HepG2 (cell line): ENCODE measurements at regions not wholly inside any gene's neighbourhood (a gene's known extent, or its start where the extent isn't known, plus 50 kb on each side); places are given as distances from the start of the nearest gene placed in this dataset.

Experiments used
- ATAC-seq: fragments of 200-7000 bp; cut with Tn5 transposase; 3 replicates; pipeline ENCODE4 v1.9.1; 2020; ENCODE audit warnings: mild to moderate bottlenecking, moderate library complexity
- BruUV-seq: library from RNA; stranded (reverse); fragments of 400-500 nt; replicated peaks from 2 replicates; lab custom pipeline; 2021; lab: Mats Ljungman, UMichigan
- CTCF ChIA-PET: fragments of 300-600 bp; formaldehyde crosslinking; extraction: SDS; loops from one replicate; lab custom pipeline; 2021; ENCODE audit warnings: low total read pairs, inconsistent platforms, low intra/inter-chr PET ratio; lab: Yijun Ruan, JAX
- POLR2A ChIA-PET: fragments of 350-600 bp; sonication (Branson Sonifier 250); formaldehyde crosslinking; loops from one replicate; lab custom pipeline; 2020; ENCODE audit warnings: antibody characterized with exemption, inconsistent platforms; lab: Yijun Ruan, JAX
- DNase-seq: peaks from one replicate; pipeline ENCODE4 v3.0.0-alpha.2; 2015; ENCODE audit warnings: low spot score
- FAIRE-seq: peaks from 3 replicates; lab custom pipeline; 2011; peaks lifted over from hg19 to GRCh38; lab: Jason Lieb, UNC
- H2AFZ ChIP-seq: one replicate; pipeline ENCODE4 v1.6.1; 2011; ENCODE audit warnings: low read length, inconsistent platforms
- H3K27ac ChIP-seq: fragments of 300-600 bp; 3 replicates; pipeline ENCODE4 v1.8.0; 2011; ENCODE audit warnings: mixed run types, mild to moderate bottlenecking, mixed read lengths, low read length, inconsistent platforms; ENCODE audit not compliant: insufficient read depth; ENCODE audit errors: extremely low read length
- H3K27me3 ChIP-seq, 2 experiments: fragments of 200-600 bp in 1 of 2; 2 replicates in 1 of 2; 3 replicates in 1 of 2; pipeline versions ENCODE4 v1.6.0 to v1.8.0; 2011; ENCODE audit warnings: low read length in 2 of 2, mild to moderate bottlenecking in 2 of 2, moderate library complexity in 2 of 2, inconsistent platforms in 1 of 2; ENCODE audit not compliant: insufficient read depth in 2 of 2, control insufficient read depth in 1 of 2
- H3K36me3 ChIP-seq, 2 experiments: fragments of 200-600 bp in 1 of 2; replicated peaks in 1 of 2; 2 replicates in 1 of 2; 3 replicates in 1 of 2; pipeline versions ENCODE4 v1.5.1 to v1.8.0; 2011; ENCODE audit warnings: low read length in 2 of 2, inconsistent platforms in 1 of 2; ENCODE audit not compliant: insufficient read depth in 2 of 2, control insufficient read depth in 1 of 2
- H3K4me1 ChIP-seq: 2 replicates; pipeline ENCODE4 v1.5.1; 2012; ENCODE audit warnings: low read length, inconsistent platforms; ENCODE audit not compliant: insufficient read depth
- H3K4me2 ChIP-seq: 2 replicates; pipeline ENCODE4 v1.6.0; 2011; ENCODE audit warnings: low read depth, low read length, inconsistent platforms
- H3K4me3 ChIP-seq, 3 experiments: fragments of 200-600 bp in 1 of 3; sonication (generic), shearing (Covaris generic) in 1 of 3; replicated peaks in 1 of 3; 2 replicates each; pipeline ENCODE4 v1.5.1; 2011 to 2016; ENCODE audit warnings: low read length in 3 of 3, inconsistent platforms in 2 of 3, low read depth in 2 of 3, mild to moderate bottlenecking in 2 of 3, control low read depth in 1 of 3, mixed read lengths in 1 of 3; ENCODE audit not compliant: insufficient read depth in 1 of 3
- H3K79me2 ChIP-seq: one replicate; pipeline ENCODE4 v1.6.1; 2011; ENCODE audit warnings: low read length, inconsistent platforms; ENCODE audit not compliant: insufficient read depth
- H3K9ac ChIP-seq: 2 replicates; pipeline ENCODE4 v1.6.0; 2011; ENCODE audit warnings: mild to moderate bottlenecking, low read depth, low read length, inconsistent platforms; ENCODE audit not compliant: insufficient read depth
- H3K9me3 ChIP-seq: 2 replicates; pipeline ENCODE4 v1.5.1; 2012; ENCODE audit warnings: mild to moderate bottlenecking, low read length
- H4K20me1 ChIP-seq: 2 replicates; pipeline ENCODE4 v1.6.0; 2011; ENCODE audit warnings: inconsistent platforms, mild to moderate bottlenecking, low read length, moderate library complexity; ENCODE audit not compliant: insufficient read depth
- MED8 ChIP-seq: sonication (generic); formaldehyde crosslinking; IDR thresholded peaks from 2 replicates; pipeline ENCODE4 v1.8.1; 2023; ENCODE audit warnings: mild to moderate bottlenecking, missing genetic modification reagents; ENCODE audit not compliant: insufficient replicate concordance
- MZF1 ChIP-seq: sonication (generic); formaldehyde crosslinking; IDR thresholded peaks from 2 replicates; pipeline ENCODE4 v1.8.1; 2023; ENCODE audit warnings: mild to moderate bottlenecking, missing genetic modification reagents, borderline replicate concordance
- ZMYM4 ChIP-seq: sonication (generic); formaldehyde crosslinking; IDR thresholded peaks from 2 replicates; pipeline ENCODE4 v1.8.1; 2023; ENCODE audit warnings: mild to moderate bottlenecking, missing genetic modification reagents
- ZNF3 ChIP-seq: IDR thresholded peaks from 2 replicates; pipeline ENCODE4 v1.7.0; 2017; ENCODE audit warnings: inconsistent platforms
- WGBS: methylation state at CpG from one replicate; pipeline ENCODE4 v1.1.6; 2017; ENCODE audit warnings: low lambda C conversion rate; 5-methylcytosine and 5-hydroxymethylcytosine counted together
- in situ Hi-C: cut with HindIII; loops from 2 replicates; pipeline ENCODE4 v1.10.0; 2017; ENCODE audit warnings: low pct_unique_long_range_greater_than_20kb; ENCODE audit not compliant: extremely low pct_ligation_motif_present
- intact Hi-C: fragments of 100-400 bp; cut with micrococcal nuclease; formaldehyde crosslinking; loops from one replicate; pipeline ENCODE4 v1.10.0; 2022; ENCODE audit not compliant: unreplicated experiment
- TF ChIP-seq, protein P1 (sequence below): sonication (generic); formaldehyde crosslinking; IDR thresholded peaks from 2 replicates; pipeline ENCODE4 v1.4.0; 2020; ENCODE audit warnings: missing genetic modification reagents, mild to moderate bottlenecking, borderline replicate concordance
- TF ChIP-seq, protein P2 (sequence below): sonication (generic); formaldehyde crosslinking; IDR thresholded peaks from 2 replicates; pipeline ENCODE4 v1.4.0; 2020; ENCODE audit warnings: missing genetic modification reagents

DNA sequence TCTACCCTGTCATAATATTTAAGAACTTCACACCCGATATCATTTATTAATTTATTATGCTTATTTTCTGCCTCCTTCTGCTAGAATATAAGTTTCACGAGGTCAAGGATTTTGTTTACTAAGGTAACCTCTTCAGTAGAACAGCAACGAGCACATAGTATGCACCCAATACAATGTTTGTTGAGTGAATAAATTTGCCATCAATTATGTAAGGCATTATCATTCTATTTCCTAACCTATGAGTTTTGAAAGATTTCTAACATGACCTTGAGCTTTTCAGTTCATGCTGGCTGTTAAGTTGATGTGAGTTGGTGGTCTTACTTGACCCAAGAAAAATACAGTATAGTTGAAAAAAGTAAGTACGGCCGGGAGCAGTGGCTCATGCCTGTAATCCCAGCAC lies 125.9 kb upstream of the LOC128125822 start:
- BruUV-seq = no TSS peak
- ATAC-seq (no peak), FAIRE-seq (no peak), DNase-seq (no peak)
- TF ChIP-seq ZMYM4 (CRISPR knock-in tag) (no peak), MZF1 (CRISPR knock-in tag) (no peak), MED8 (CRISPR knock-in tag) (no peak), ZNF3 (peak; percentile 93)
- TF ChIP-seq, protein P1, sequence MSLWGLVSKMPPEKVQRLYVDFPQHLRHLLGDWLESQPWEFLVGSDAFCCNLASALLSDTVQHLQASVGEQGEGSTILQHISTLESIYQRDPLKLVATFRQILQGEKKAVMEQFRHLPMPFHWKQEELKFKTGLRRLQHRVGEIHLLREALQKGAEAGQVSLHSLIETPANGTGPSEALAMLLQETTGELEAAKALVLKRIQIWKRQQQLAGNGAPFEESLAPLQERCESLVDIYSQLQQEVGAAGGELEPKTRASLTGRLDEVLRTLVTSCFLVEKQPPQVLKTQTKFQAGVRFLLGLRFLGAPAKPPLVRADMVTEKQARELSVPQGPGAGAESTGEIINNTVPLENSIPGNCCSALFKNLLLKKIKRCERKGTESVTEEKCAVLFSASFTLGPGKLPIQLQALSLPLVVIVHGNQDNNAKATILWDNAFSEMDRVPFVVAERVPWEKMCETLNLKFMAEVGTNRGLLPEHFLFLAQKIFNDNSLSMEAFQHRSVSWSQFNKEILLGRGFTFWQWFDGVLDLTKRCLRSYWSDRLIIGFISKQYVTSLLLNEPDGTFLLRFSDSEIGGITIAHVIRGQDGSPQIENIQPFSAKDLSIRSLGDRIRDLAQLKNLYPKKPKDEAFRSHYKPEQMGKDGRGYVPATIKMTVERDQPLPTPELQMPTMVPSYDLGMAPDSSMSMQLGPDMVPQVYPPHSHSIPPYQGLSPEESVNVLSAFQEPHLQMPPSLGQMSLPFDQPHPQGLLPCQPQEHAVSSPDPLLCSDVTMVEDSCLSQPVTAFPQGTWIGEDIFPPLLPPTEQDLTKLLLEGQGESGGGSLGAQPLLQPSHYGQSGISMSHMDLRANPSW (CRISPR knock-in tag) = no peak
- TF ChIP-seq, protein P2, sequence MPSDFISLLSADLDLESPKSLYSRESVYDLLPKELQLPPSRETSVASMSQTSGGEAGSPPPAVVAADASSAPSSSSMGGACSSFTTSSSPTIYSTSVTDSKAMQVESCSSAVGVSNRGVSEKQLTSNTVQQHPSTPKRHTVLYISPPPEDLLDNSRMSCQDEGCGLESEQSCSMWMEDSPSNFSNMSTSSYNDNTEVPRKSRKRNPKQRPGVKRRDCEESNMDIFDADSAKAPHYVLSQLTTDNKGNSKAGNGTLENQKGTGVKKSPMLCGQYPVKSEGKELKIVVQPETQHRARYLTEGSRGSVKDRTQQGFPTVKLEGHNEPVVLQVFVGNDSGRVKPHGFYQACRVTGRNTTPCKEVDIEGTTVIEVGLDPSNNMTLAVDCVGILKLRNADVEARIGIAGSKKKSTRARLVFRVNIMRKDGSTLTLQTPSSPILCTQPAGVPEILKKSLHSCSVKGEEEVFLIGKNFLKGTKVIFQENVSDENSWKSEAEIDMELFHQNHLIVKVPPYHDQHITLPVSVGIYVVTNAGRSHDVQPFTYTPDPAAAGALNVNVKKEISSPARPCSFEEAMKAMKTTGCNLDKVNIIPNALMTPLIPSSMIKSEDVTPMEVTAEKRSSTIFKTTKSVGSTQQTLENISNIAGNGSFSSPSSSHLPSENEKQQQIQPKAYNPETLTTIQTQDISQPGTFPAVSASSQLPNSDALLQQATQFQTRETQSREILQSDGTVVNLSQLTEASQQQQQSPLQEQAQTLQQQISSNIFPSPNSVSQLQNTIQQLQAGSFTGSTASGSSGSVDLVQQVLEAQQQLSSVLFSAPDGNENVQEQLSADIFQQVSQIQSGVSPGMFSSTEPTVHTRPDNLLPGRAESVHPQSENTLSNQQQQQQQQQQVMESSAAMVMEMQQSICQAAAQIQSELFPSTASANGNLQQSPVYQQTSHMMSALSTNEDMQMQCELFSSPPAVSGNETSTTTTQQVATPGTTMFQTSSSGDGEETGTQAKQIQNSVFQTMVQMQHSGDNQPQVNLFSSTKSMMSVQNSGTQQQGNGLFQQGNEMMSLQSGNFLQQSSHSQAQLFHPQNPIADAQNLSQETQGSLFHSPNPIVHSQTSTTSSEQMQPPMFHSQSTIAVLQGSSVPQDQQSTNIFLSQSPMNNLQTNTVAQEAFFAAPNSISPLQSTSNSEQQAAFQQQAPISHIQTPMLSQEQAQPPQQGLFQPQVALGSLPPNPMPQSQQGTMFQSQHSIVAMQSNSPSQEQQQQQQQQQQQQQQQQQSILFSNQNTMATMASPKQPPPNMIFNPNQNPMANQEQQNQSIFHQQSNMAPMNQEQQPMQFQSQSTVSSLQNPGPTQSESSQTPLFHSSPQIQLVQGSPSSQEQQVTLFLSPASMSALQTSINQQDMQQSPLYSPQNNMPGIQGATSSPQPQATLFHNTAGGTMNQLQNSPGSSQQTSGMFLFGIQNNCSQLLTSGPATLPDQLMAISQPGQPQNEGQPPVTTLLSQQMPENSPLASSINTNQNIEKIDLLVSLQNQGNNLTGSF (CRISPR knock-in tag) = no peak
- ChIA-PET POLR2A (no interaction called here), CTCF (no interaction called here)
- 91% methylated on average over 5 of the region's 5 CpGs for WGBS
- Histone ChIP-seq H3K4me1 (peaks cover 70% of the 10 kb centered on the region), H3K4me3 (no peak overlapping the region), H3K9ac (no peak overlapping the region), H3K4me2 (no peak overlapping the region), H2AFZ (no peak overlapping the region), H3K27me3 (no peaks in the 10 kb centered on the region), H3K9me3 (no peaks in the 10 kb centered on the region), H3K27ac (no peak overlapping the region), H4K20me1 (no peaks in the 10 kb centered on the region), H3K36me3 (no peaks in the 10 kb centered on the region), H3K79me2 (no peaks in the 10 kb centered on the region)
- in situ Hi-C loops = no loop called here
- intact Hi-C loops = no loop called here
